ENCODE measurements at regions not wholly inside any gene's neighbourhood (a gene's known extent, or its start where the extent isn't known, plus 50 kb on each side); places are given as distances from the start of the nearest gene placed in this dataset.

- no peak for DNase-seq
- 48 to 58% methylated on average over 5 to 21 of the region's 21 CpGs for WGBS, 2 donors (ENCODE audit: low coverage in 1 of 2)
- in situ Hi-C loops (cut with MboI; ENCODE audit: low pct_ligation_motif_present in 1 of 4, low pct_unique_long_range_greater_than_20kb in 1 of 4, low sequenced_read_pairs in 3 of 4): loop anchor here in 1 of 4 donors (25.0 kb wide), 1 partner anchor 229 kb away; no protein-coding TSS in a partner anchor
- H3K27ac ChIP-seq: no peak overlapping the region
- intact Hi-C loops (cut with DNase I; ENCODE audit: low total_unique reads): loop anchor here (10.0 kb wide), 1 partner anchor 226 kb away; no protein-coding TSS in a partner anchor
- H3K27me3 ChIP-seq: peaks cover 24% of the 10 kb centered on the region
- TF ChIP-seq EP300 (IDR thresholded peaks at IDR 0.05; ENCODE audit: low read depth): no peak
- TF ChIP-seq POLR2A (IDR thresholded peaks at IDR 0.05): no peak
- no peak for TF ChIP-seq POLR2AphosphoS5 (IDR thresholded peaks at IDR 0.05)
- no peak for TF ChIP-seq CTCF (IDR thresholded peaks at IDR 0.05)
- H3K4me3 ChIP-seq: no peak overlapping the region
- no peaks in the 10 kb centered on the region for H3K9me3 ChIP-seq
- H3K36me3 ChIP-seq: no peaks in the 10 kb centered on the region
- H3K4me1 ChIP-seq: no peaks in the 10 kb centered on the region
Observed at GRCh38 chr1:5740865-5741860, 251.1 kb downstream of the NPHP4 start.

- Histone ChIP-seq H3K4me1 (no peaks in the 10 kb centered on the region), H3K36me3 (no peaks in the 10 kb centered on the region), H3K27ac (no peak overlapping the region), H3K9me3 (no peaks in the 10 kb centered on the region), H3K4me3 (no peak overlapping the region), H3K27me3 (peaks cover 18% of the 10 kb centered on the region)
- no peak for TF ChIP-seq POLR2AphosphoS5 (IDR thresholded peaks at IDR 0.05)
- TF ChIP-seq EP300 (IDR thresholded peaks at IDR 0.05; ENCODE audit: low read depth): no peak
- no peak for TF ChIP-seq POLR2A (IDR thresholded peaks at IDR 0.05)
- TF ChIP-seq CTCF (IDR thresholded peaks at IDR 0.05): no peak
- intact Hi-C loops (cut with DNase I; ENCODE audit: low total_unique reads) (loop anchor here (10.0 kb wide), 1 partner anchor 226 kb away; no protein-coding TSS in a partner anchor), in situ Hi-C loops (cut with MboI; ENCODE audit: low pct_ligation_motif_present in 1 of 4, low pct_unique_long_range_greater_than_20kb in 1 of 4, low sequenced_read_pairs in 3 of 4) (loop anchor here in 1 of 4 donors (25.0 kb wide), 1 partner anchor 228 kb away; no protein-coding TSS in a partner anchor)
- WGBS, 2 donors (ENCODE audit: low coverage in 1 of 2): 88 to 93% methylated on average over 7 of the region's 7 CpGs
- DNase-seq: no peak
Observed at GRCh38 chr1:5740450-5740849, 251.8 kb downstream of the NPHP4 start.

- DNase-seq: no peak
- in situ Hi-C loops (cut with MboI; ENCODE audit: low pct_ligation_motif_present in 1 of 4, low pct_unique_long_range_greater_than_20kb in 1 of 4, low sequenced_read_pairs in 3 of 4): loop anchor here in 1 of 4 donors (25.0 kb wide), 1 partner anchor 227 kb away; no protein-coding TSS in a partner anchor
Observed at GRCh38 chr1:5739561-5740078, 252.6 kb downstream of the NPHP4 start.

More at GRCh38 chr1:5739561-5740078, 252.6 kb downstream of the NPHP4 start:
- no peak for TF ChIP-seq CTCF (IDR thresholded peaks at IDR 0.05)
- no peak for TF ChIP-seq POLR2AphosphoS5 (IDR thresholded peaks at IDR 0.05)
- no peak for TF ChIP-seq EP300 (IDR thresholded peaks at IDR 0.05; ENCODE audit: low read depth)
- no peak for TF ChIP-seq POLR2A (IDR thresholded peaks at IDR 0.05)
- Histone ChIP-seq H3K4me1 (no peaks in the 10 kb centered on the region), H3K27me3 (peaks cover 11% of the 10 kb centered on the region), H3K4me3 (no peak overlapping the region), H3K36me3 (no peaks in the 10 kb centered on the region), H3K9me3 (no peaks in the 10 kb centered on the region), H3K27ac (no peak overlapping the region)
- 63 to 74% methylated on average over 1 to 6 of the region's 6 CpGs for WGBS, 2 donors (ENCODE audit: low coverage in 1 of 2)
- intact Hi-C loops (cut with DNase I; ENCODE audit: low total_unique reads): loop anchor here (10.0 kb wide), 1 partner anchor 225 kb away; no protein-coding TSS in a partner anchor
